Memory B cell (primary cell): ENCODE measurements at regions not wholly inside any gene's neighbourhood (a gene's known extent, or its start where the extent isn't known, plus 50 kb on each side); places are given as distances from the start of the nearest gene placed in this dataset.

Experiments used
- ATAC-seq: fragments of 150-1000 bp; cut with Tn5 transposase; 2 replicates; pipeline ENCODE4 v1.10.0; 2021; ENCODE audit warnings: low read depth, mild to moderate bottlenecking, moderate library complexity
- DNase-seq, 2 donors: peaks; one replicate each; pipeline ENCODE4 v3.0.0; 2022; ENCODE audit warnings: low spot score in 2 of 2
- H3K27ac Mint-ChIP-seq: one replicate; pipeline ENCODE4 v1.8.0; 2022; ENCODE audit warnings: mild to moderate bottlenecking, moderate library complexity, mixed read lengths
- H3K27me3 Mint-ChIP-seq: one replicate; pipeline ENCODE4 v1.8.0; 2022; ENCODE audit warnings: mixed read lengths
- H3K36me3 Mint-ChIP-seq: one replicate; pipeline ENCODE4 v1.8.0; 2022; ENCODE audit warnings: mild to moderate bottlenecking, mixed read lengths
- H3K4me1 Mint-ChIP-seq: one replicate; pipeline ENCODE4 v1.8.0; 2022; ENCODE audit warnings: mixed read lengths
- H3K4me3 Mint-ChIP-seq: one replicate; pipeline ENCODE4 v1.8.0; 2022; ENCODE audit warnings: mild to moderate bottlenecking, moderate library complexity, mixed read lengths
- H3K9me3 Mint-ChIP-seq: one replicate; pipeline ENCODE4 v1.8.0; 2022; ENCODE audit warnings: mixed read lengths

DNA sequence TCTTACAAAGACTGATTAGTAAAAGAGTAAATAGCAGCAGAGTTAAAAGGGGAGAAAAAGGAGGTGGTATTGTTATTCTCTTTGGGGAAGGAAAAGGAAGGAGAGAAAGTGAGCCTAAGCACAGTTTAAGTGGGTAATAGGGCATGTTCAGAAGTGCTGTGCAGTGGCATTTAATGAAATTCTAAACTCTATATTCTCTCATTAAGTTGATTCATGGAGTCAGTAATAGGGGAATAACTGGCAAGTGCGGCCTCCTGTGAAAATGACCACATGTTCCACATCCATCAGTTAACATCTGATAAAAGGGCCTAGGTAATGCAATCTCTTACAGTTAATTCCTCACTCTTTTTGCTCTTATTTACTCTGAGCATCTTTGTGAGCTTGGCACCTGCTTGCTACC, 516.7 kb downstream of the JRKL start:
- peaks cover 4% of the 10 kb centered on the region for H3K9me3 Mint-ChIP-seq
- H3K36me3 Mint-ChIP-seq: no peaks in the 10 kb centered on the region
- H3K4me1 Mint-ChIP-seq: no peaks in the 10 kb centered on the region
- DNase-seq (no peak), ATAC-seq (no peak)
- no peak overlapping the region for H3K4me3 Mint-ChIP-seq
- H3K27me3 Mint-ChIP-seq: no peaks in the 10 kb centered on the region
- no peak overlapping the region for H3K27ac Mint-ChIP-seq

- Mint-ChIP-seq H3K9me3 (peaks cover 6% of the 10 kb centered on the region), H3K27ac (no peak overlapping the region), H3K36me3 (no peaks in the 10 kb centered on the region), H3K27me3 (no peaks in the 10 kb centered on the region), H3K4me1 (no peaks in the 10 kb centered on the region), H3K4me3 (no peak overlapping the region)
- DNase-seq (no peak), ATAC-seq (no peak)
These were observed 536.0 kb downstream of the JRKL start for GRCh38 chr11:96925862-96926261.

- Mint-ChIP-seq H3K9me3 (no peaks in the 10 kb centered on the region), H3K27me3 (no peaks in the 10 kb centered on the region), H3K4me3 (no peak overlapping the region), H3K4me1 (no peaks in the 10 kb centered on the region), H3K27ac (no peak overlapping the region), H3K36me3 (no peaks in the 10 kb centered on the region)
- DNase-seq (no peak), ATAC-seq (no peak)
These were observed 550.4 kb downstream of the JRKL start for GRCh38 chr11:96940227-96940626.

DNA sequence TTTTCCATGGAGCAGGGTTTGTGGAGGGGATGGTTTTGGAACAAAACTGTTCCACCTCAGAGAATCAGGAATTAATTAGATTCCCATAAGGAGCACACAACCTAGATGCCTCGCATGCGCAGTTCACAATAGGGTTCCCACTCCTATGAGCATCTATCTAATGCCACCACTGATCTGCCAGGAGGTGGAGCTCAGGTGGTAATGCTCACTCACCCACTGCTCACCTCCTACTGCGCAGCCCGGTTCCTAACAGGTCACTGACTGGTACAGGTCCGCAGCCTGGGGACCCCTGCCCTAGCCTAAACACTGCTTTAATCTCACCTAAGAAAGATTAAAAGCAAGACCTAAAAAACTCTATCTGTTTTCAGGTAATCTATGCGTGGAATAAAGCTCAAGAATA, 553.0 kb downstream of the JRKL start:
- H3K9me3 Mint-ChIP-seq: no peaks in the 10 kb centered on the region

GRCh38 chr11:96943970-96944369, 554.2 kb downstream of the JRKL start:
- H3K27me3 Mint-ChIP-seq: no peaks in the 10 kb centered on the region
- no peak overlapping the region for H3K4me3 Mint-ChIP-seq
- no peak for ATAC-seq
- no peak overlapping the region for H3K27ac Mint-ChIP-seq
- no peaks in the 10 kb centered on the region for H3K36me3 Mint-ChIP-seq
- DNase-seq: no peak
- H3K4me1 Mint-ChIP-seq: no peaks in the 10 kb centered on the region
- H3K9me3 Mint-ChIP-seq: no peaks in the 10 kb centered on the region

More for the DNA sequence above, 553.0 kb downstream of the JRKL start:
- Mint-ChIP-seq H3K36me3 (no peaks in the 10 kb centered on the region), H3K4me3 (no peak overlapping the region), H3K27ac (no peak overlapping the region), H3K27me3 (no peaks in the 10 kb centered on the region), H3K4me1 (no peaks in the 10 kb centered on the region)
- ATAC-seq (no peak), DNase-seq (no peak)

DNA sequence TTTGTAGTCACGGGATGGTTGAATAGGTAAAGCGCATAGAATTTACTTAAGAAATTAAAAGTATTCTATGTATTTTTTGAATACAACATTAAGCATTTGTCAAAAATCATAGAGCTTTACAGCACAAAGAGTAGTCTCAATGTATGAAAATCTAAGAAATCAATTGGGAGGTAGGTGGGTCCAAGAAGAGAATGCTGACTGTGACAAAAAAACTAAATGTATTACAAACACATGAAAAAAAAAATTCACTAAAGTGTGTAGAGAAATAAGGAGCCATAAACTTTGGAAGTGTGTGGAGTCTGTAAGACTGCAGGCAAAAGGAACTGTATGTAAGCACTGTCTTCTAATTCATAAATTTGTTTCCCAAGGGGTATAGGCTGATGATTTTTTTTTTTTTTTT, 558.3 kb downstream of the JRKL start:
- no peaks in the 10 kb centered on the region for H3K9me3 Mint-ChIP-seq
- ATAC-seq (no peak), DNase-seq (no peak)
- no peak overlapping the region for H3K27ac Mint-ChIP-seq
- H3K36me3 Mint-ChIP-seq: no peaks in the 10 kb centered on the region
- H3K27me3 Mint-ChIP-seq: no peaks in the 10 kb centered on the region
- no peaks in the 10 kb centered on the region for H3K4me1 Mint-ChIP-seq
- no peak overlapping the region for H3K4me3 Mint-ChIP-seq

- Mint-ChIP-seq H3K36me3 (no peaks in the 10 kb centered on the region), H3K27me3 (no peaks in the 10 kb centered on the region), H3K4me3 (no peak overlapping the region), H3K4me1 (no peaks in the 10 kb centered on the region), H3K9me3 (no peaks in the 10 kb centered on the region), H3K27ac (no peak overlapping the region)
- ATAC-seq (no peak), DNase-seq (no peak)
These were observed 559.7 kb downstream of the JRKL start for GRCh38 chr11:96949464-96949863.

DNA sequence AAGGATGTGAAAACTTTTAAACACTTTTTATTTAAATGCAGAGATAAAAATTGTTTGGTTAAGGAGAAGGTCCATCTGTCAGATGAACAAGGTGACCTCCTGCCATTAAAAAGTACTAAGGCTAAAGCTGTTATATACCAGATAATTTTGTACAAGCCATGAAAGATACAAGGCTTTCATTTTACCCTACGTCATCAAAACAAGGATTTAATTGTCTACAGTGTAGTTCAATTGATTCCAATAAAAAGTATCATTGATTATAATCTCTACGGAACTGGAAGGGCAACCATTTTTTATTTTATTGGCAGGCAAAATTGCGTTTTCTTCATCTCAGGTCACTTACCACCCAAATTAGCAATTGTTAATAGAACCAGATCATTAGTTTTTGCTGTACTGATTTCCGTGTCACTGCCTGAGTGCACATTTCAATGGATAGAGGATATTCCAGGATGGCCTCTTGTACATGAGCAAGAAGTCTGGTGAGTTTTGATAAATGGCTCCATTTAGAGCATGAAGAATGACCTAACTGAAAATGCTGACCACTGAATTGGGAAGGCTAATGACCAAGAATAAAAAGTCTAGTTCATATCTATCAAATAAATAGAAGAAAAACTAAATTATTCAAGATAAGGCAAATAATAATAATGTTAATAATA, 564.9 kb downstream of the JRKL start:
- ATAC-seq (no peak), DNase-seq (no peak)
- H3K4me3 Mint-ChIP-seq: no peak overlapping the region
- no peaks in the 10 kb centered on the region for H3K36me3 Mint-ChIP-seq
- H3K27me3 Mint-ChIP-seq: no peaks in the 10 kb centered on the region
- no peaks in the 10 kb centered on the region for H3K9me3 Mint-ChIP-seq
- no peaks in the 10 kb centered on the region for H3K4me1 Mint-ChIP-seq
- no peak overlapping the region for H3K27ac Mint-ChIP-seq

GRCh38 chr11:96960476-96960875, 570.7 kb downstream of the JRKL start:
- no peak overlapping the region for H3K27ac Mint-ChIP-seq
- no peak for ATAC-seq
- H3K27me3 Mint-ChIP-seq: no peaks in the 10 kb centered on the region

GRCh38 chr11:96960926-96961325, 571.1 kb downstream of the JRKL start:
- DNase-seq (no peak), ATAC-seq (no peak)
- H3K36me3 Mint-ChIP-seq: no peaks in the 10 kb centered on the region
- H3K27ac Mint-ChIP-seq: no peak overlapping the region
- H3K27me3 Mint-ChIP-seq: no peaks in the 10 kb centered on the region
- no peaks in the 10 kb centered on the region for H3K4me1 Mint-ChIP-seq
- no peak overlapping the region for H3K4me3 Mint-ChIP-seq
- H3K9me3 Mint-ChIP-seq: no peaks in the 10 kb centered on the region

More at GRCh38 chr11:96960476-96960875, 570.7 kb downstream of the JRKL start:
- H3K9me3 Mint-ChIP-seq: no peaks in the 10 kb centered on the region
- no peaks in the 10 kb centered on the region for H3K36me3 Mint-ChIP-seq
- H3K4me3 Mint-ChIP-seq: no peak overlapping the region
- DNase-seq: no peak
- H3K4me1 Mint-ChIP-seq: no peaks in the 10 kb centered on the region

- no peak for DNase-seq
- ATAC-seq: no peak
- no peak overlapping the region for H3K27ac Mint-ChIP-seq
- H3K27me3 Mint-ChIP-seq: no peaks in the 10 kb centered on the region
- peaks cover 1% of the 10 kb centered on the region for H3K9me3 Mint-ChIP-seq
- H3K36me3 Mint-ChIP-seq: no peaks in the 10 kb centered on the region
- H3K4me3 Mint-ChIP-seq: no peak overlapping the region
- no peaks in the 10 kb centered on the region for H3K4me1 Mint-ChIP-seq
These were observed 572.1 kb downstream of the JRKL start for GRCh38 chr11:96961931-96962330.

- Mint-ChIP-seq H3K4me1 (no peaks in the 10 kb centered on the region), H3K36me3 (no peaks in the 10 kb centered on the region), H3K4me3 (no peak overlapping the region), H3K9me3 (peaks cover 5% of the 10 kb centered on the region), H3K27me3 (no peaks in the 10 kb centered on the region), H3K27ac (no peak overlapping the region)
- ATAC-seq (no peak), DNase-seq (no peak)
These were observed 573.6 kb downstream of the JRKL start for GRCh38 chr11:96963375-96963774.

- Mint-ChIP-seq H3K36me3 (no peaks in the 10 kb centered on the region), H3K9me3 (peaks cover 8% of the 10 kb centered on the region), H3K4me1 (no peaks in the 10 kb centered on the region), H3K4me3 (no peak overlapping the region), H3K27me3 (no peaks in the 10 kb centered on the region), H3K27ac (no peak overlapping the region)
- DNase-seq (no peak), ATAC-seq (no peak)
These were observed 574.8 kb downstream of the JRKL start for GRCh38 chr11:96964661-96965060.

DNA sequence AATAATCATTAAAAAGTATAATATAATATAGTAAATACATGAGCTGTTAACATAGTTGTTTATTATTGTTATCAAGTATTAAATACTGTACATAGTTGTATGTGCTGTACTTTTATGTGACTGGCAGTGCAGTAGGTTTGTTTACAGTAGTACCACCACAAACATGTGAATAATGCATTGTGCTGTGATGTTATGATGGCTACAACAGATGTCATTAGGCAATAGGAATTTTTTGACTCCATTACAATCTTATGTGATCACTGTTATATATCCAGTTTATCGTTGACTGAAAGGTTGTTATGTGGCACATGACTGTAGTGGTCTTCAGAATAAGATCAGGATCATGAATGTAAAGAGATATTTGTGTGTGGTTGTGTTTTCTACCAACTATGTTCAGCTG, 577.8 kb downstream of the JRKL start:
- Mint-ChIP-seq H3K36me3 (no peaks in the 10 kb centered on the region), H3K9me3 (peaks cover 8% of the 10 kb centered on the region)
- ATAC-seq: no peak

GRCh38 chr11:96969251-96969650, 579.4 kb downstream of the JRKL start:
- no peaks in the 10 kb centered on the region for H3K27me3 Mint-ChIP-seq
- no peaks in the 10 kb centered on the region for H3K4me1 Mint-ChIP-seq
- no peak overlapping the region for H3K27ac Mint-ChIP-seq
- peaks cover 8% of the 10 kb centered on the region for H3K9me3 Mint-ChIP-seq
- H3K4me3 Mint-ChIP-seq: no peak overlapping the region
- H3K36me3 Mint-ChIP-seq: no peaks in the 10 kb centered on the region
- ATAC-seq: no peak
- DNase-seq: no peak

More for the DNA sequence above, 577.8 kb downstream of the JRKL start:
- no peaks in the 10 kb centered on the region for H3K4me1 Mint-ChIP-seq
- H3K4me3 Mint-ChIP-seq: no peak overlapping the region
- no peaks in the 10 kb centered on the region for H3K27me3 Mint-ChIP-seq
- no peak overlapping the region for H3K27ac Mint-ChIP-seq
- DNase-seq: no peak
